Gastrocnemius medialis (tissue), 4 donors: ENCODE measurements at regions not wholly inside any gene's neighbourhood (a gene's known extent, or its start where the extent isn't known, plus 50 kb on each side); places are given as distances from the start of the nearest gene placed in this dataset.

Experiments
- ATAC-seq, 2 donors: fragments of 150-250 bp; one replicate each; pipeline ENCODE4 v1.9.1; 2016
- DNase-seq, 2 donors: peaks; one replicate each; pipeline ENCODE4 v3.0.0-alpha.2; 2019
- H3K27ac ChIP-seq, 4 donors: fragments of 200-600 bp; sonication (generic); 1 replicate in 1 of 4; 2 replicates in 3 of 4; pipeline ENCODE4 v1.5.1; 2016 to 2018; ENCODE audit warnings: mild to moderate bottlenecking in 2 of 4, moderate library complexity in 1 of 4
- H3K27me3 ChIP-seq, 3 donors: fragments of 200-600 bp; sonication (generic) in 2 of 3; 1 replicate in 1 of 3; 2 replicates in 2 of 3; pipeline versions ENCODE4 v1.5.1 to v1.6.0; 2016 to 2019; ENCODE audit warnings: mild to moderate bottlenecking in 1 of 3, moderate library complexity in 1 of 3
- H3K36me3 ChIP-seq, 2 donors: fragments of 200-600 bp; sonication (generic) in 1 of 2; one replicate each; pipeline ENCODE4 v1.5.1; 2017 to 2018
- H3K4me1 ChIP-seq, 2 donors: fragments of 200-600 bp; sonication (generic) in 1 of 2; one replicate each; pipeline ENCODE4 v1.5.1; 2016 to 2017; ENCODE audit warnings: mild to moderate bottlenecking in 2 of 2
- H3K4me3 ChIP-seq, 4 donors: fragments of 200-600 bp; sonication (generic) in 3 of 4; 1 replicate in 1 of 4; 2 replicates in 3 of 4; pipeline ENCODE4 v1.5.1; 2016 to 2019; ENCODE audit warnings: mild to moderate bottlenecking in 2 of 4
- H3K9me3 ChIP-seq, 3 donors: fragments of 200-600 bp; sonication (generic) in 2 of 3; 1 replicate in 1 of 3; 2 replicates in 2 of 3; pipeline ENCODE4 v1.5.1; 2016 to 2019
- CTCF ChIP-seq, 5 experiments: fragments of 450-650 bp in 3 of 5; fragments of 200-600 bp in 2 of 5; sonication (generic) in 2 of 5; IDR thresholded peaks in 4 of 5; conservative IDR thresholded peaks in 1 of 5; 1 replicate in 4 of 5; 2 replicates in 1 of 5; pipeline ENCODE4 v1.5.1; 2016 to 2019; ENCODE audit warnings: antibody characterized with exemption in 5 of 5, mild to moderate bottlenecking in 3 of 5, moderate library complexity in 3 of 5
- POLR2A ChIP-seq, 2 donors: fragments of 450-650 bp; IDR thresholded peaks; one replicate each; pipeline ENCODE4 v1.6.1; 2017; ENCODE audit warnings: antibody characterized with exemption in 2 of 2, mild to moderate bottlenecking in 2 of 2, moderate library complexity in 2 of 2
- in situ Hi-C, 4 donors: fragments of 200-750 bp; cut with MboI; loops; one replicate each; pipeline versions ENCODE4 v1.15.0 to v1.8.0; 2017; ENCODE audit warnings: low sequenced_read_pairs in 4 of 4
- intact Hi-C: fragments of 100-400 bp; cut with DNase I; formaldehyde crosslinking; loops from one replicate; pipeline ENCODE4 v1.15.1; 2023; ENCODE audit warnings: low total_unique reads

- no peak for DNase-seq
- Histone ChIP-seq H3K27ac (no peak overlapping the region), H3K36me3 (no peaks in the 10 kb centered on the region), H3K9me3 (no peaks in the 10 kb centered on the region), H3K4me1 (peaks cover 16 to 18% of the 10 kb centered on the region in 2 donors), H3K27me3 (peaks cover 85 to 98% (median 88%) of the 10 kb centered on the region in 3 donors), H3K4me3 (peak overlapping the region in 2 of 4 donors; percentile 9 to 39)
- in situ Hi-C loops (no loop called here), intact Hi-C loops (loop anchor here (5.0 kb wide), 1 partner anchor 76 kb away; the partner anchor contains the start of gene EN2)
- TF ChIP-seq CTCF (IDR thresholded peaks at IDR 0.05 in 4 of 5, conservative IDR thresholded peaks at IDR 0.05 in 1 of 5) (no peak), POLR2A (IDR thresholded peaks at IDR 0.05) (no peak)
- no peak for ATAC-seq
Observed at GRCh38 chr7:155380976-155381851, 76.7 kb upstream of the EN2 start.

GRCh38 chr7:155381852-155382801, 75.8 kb upstream of the EN2 start:
- in situ Hi-C loops (no loop called here), intact Hi-C loops (loop anchor here (5.0 kb wide), 1 partner anchor 75 kb away; the partner anchor contains the start of gene EN2)
- H3K9me3 ChIP-seq: no peaks in the 10 kb centered on the region
- H3K4me3 ChIP-seq: peak overlapping the region in 3 of 4 donors; percentile 9 to 39 (median 21)
- peaks cover 16 to 18% of the 10 kb centered on the region in 2 donors for H3K4me1 ChIP-seq
- no peak for TF ChIP-seq CTCF (IDR thresholded peaks at IDR 0.05 in 4 of 5, conservative IDR thresholded peaks at IDR 0.05 in 1 of 5)
- TF ChIP-seq POLR2A (IDR thresholded peaks at IDR 0.05): no peak
- H3K27me3 ChIP-seq: peaks cover 79 to 92% (median 80%) of the 10 kb centered on the region in 3 donors
- no peaks in the 10 kb centered on the region for H3K36me3 ChIP-seq
- DNase-seq (no peak), ATAC-seq (no peak)
- no peak overlapping the region for H3K27ac ChIP-seq

GRCh38 chr7:155382802-155383171, 75.1 kb upstream of the EN2 start:
- Histone ChIP-seq H3K4me1 (peaks cover 12 to 18% of the 10 kb centered on the region in 2 donors), H3K27me3 (peaks cover 72 to 85% (median 74%) of the 10 kb centered on the region in 3 donors), H3K4me3 (no peak overlapping the region), H3K36me3 (no peaks in the 10 kb centered on the region), H3K9me3 (no peaks in the 10 kb centered on the region), H3K27ac (no peak overlapping the region)
- no peak for TF ChIP-seq POLR2A (IDR thresholded peaks at IDR 0.05)
- TF ChIP-seq CTCF (IDR thresholded peaks at IDR 0.05 in 4 of 5, conservative IDR thresholded peaks at IDR 0.05 in 1 of 5): no peak
- intact Hi-C loops (loop anchor here (5.0 kb wide), 1 partner anchor 75 kb away; the partner anchor contains the start of gene EN2), in situ Hi-C loops (no loop called here)
- ATAC-seq: no peak
- no peak for DNase-seq

- no peaks in the 10 kb centered on the region for H3K9me3 ChIP-seq
- in situ Hi-C loops (no loop called here), intact Hi-C loops (loop anchor here (5.0 kb wide), 1 partner anchor 73 kb away; the partner anchor contains the start of gene EN2)
- peaks cover 6 to 14% of the 10 kb centered on the region in 2 donors for H3K4me1 ChIP-seq
- ATAC-seq (no peak), DNase-seq (no peak)
- no peak for TF ChIP-seq CTCF (IDR thresholded peaks at IDR 0.05 in 4 of 5, conservative IDR thresholded peaks at IDR 0.05 in 1 of 5)
- no peak for TF ChIP-seq POLR2A (IDR thresholded peaks at IDR 0.05)
- no peak overlapping the region for H3K27ac ChIP-seq
- no peak overlapping the region for H3K4me3 ChIP-seq
- no peaks in the 10 kb centered on the region for H3K36me3 ChIP-seq
- H3K27me3 ChIP-seq: peaks cover 61 to 74% (median 62%) of the 10 kb centered on the region in 3 donors
Observed at GRCh38 chr7:155383756-155384491, 74.0 kb upstream of the EN2 start.
